Neural cell (in vitro differentiated cells): ENCODE measurements at regions not wholly inside any gene's neighbourhood (a gene's known extent, or its start where the extent isn't known, plus 50 kb on each side); places are given as distances from the start of the nearest gene placed in this dataset.

Source experiments
- H2AFZ ChIP-seq: fragments of 200-600, 300-800 bp; sonication (generic), shearing (Covaris generic); 2 replicates; pipeline ENCODE4 v1.6.0; 2014; ENCODE audit warnings: low read depth, mild to moderate bottlenecking, antibody characterized with exemption, low read length, moderate library complexity
- H3F3A ChIP-seq: fragments of 200-600 bp; shearing (Covaris generic); 2 replicates; pipeline ENCODE4 v1.6.1; 2016; ENCODE audit warnings: mild to moderate bottlenecking, moderate library complexity, mixed read lengths, antibody characterized with exemption, low read length; ENCODE audit not compliant: insufficient read depth, poor library complexity, severe bottlenecking
- H3K27ac ChIP-seq: fragments of 200-600, 300-800 bp; sonication (generic), shearing (Covaris generic); 2 replicates; pipeline ENCODE4 v1.5.1; 2014; ENCODE audit warnings: mild to moderate bottlenecking, low read length, moderate library complexity
- H3K27me3 ChIP-seq: fragments of 300-800, 200-600 bp; sonication (generic), shearing (Covaris generic); 2 replicates; pipeline ENCODE4 v1.6.0; 2014; ENCODE audit warnings: mild to moderate bottlenecking, low read depth, low read length, moderate library complexity; ENCODE audit not compliant: insufficient read depth
- H3K36me3 ChIP-seq: fragments of 300-800, 200-600 bp; sonication (generic), shearing (Covaris generic); 2 replicates; pipeline ENCODE4 v1.5.1; 2014; ENCODE audit warnings: mild to moderate bottlenecking, antibody characterized with exemption, low read length, moderate library complexity; ENCODE audit not compliant: insufficient read depth
- H3K4me2 ChIP-seq: fragments of 300-800, 200-600 bp; sonication (generic), shearing (Covaris generic); 2 replicates; pipeline ENCODE4 v1.6.0; 2014; ENCODE audit warnings: mild to moderate bottlenecking, low read length
- H3K4me3 ChIP-seq: fragments of 300-800, 200-600 bp; sonication (generic), shearing (Covaris generic); 2 replicates; pipeline ENCODE4 v1.5.1; 2014; ENCODE audit warnings: mild to moderate bottlenecking, low read length, moderate library complexity
- H3K79me2 ChIP-seq: fragments of 200-600 bp; shearing (Covaris generic); replicated peaks from 2 replicates; pipeline ENCODE4 v1.6.0; 2014; ENCODE audit warnings: mild to moderate bottlenecking, low read length, moderate library complexity; ENCODE audit not compliant: insufficient read depth
- H3K9ac ChIP-seq: fragments of 300-800, 200-600 bp; sonication (generic), shearing (Covaris generic); 2 replicates; pipeline ENCODE4 v1.6.1; 2016; ENCODE audit warnings: mild to moderate bottlenecking, low read length, mixed read lengths
- H3K9me2 ChIP-seq: fragments of 200-600 bp; shearing (Covaris generic); 2 replicates; pipeline ENCODE4 v1.6.1; 2016; ENCODE audit warnings: mild to moderate bottlenecking, low read length, mixed read lengths; ENCODE audit not compliant: insufficient read depth
- H3K9me3 ChIP-seq: fragments of 200-600, 300-800 bp; sonication (generic), shearing (Covaris generic); 2 replicates; pipeline ENCODE4 v1.6.1; 2016; ENCODE audit warnings: mild to moderate bottlenecking, mixed run types, low read length, moderate library complexity, mixed read lengths
- H4K20me1 ChIP-seq: fragments of 200-600 bp; shearing (Covaris generic); 2 replicates; pipeline ENCODE4 v1.6.1; 2016; ENCODE audit warnings: mild to moderate bottlenecking, mixed run types; ENCODE audit not compliant: insufficient read depth
- CTCF ChIP-seq: fragments of 450-650 bp; IDR thresholded peaks from 2 replicates; pipeline ENCODE4 v1.5.1; 2014; ENCODE audit warnings: antibody characterized with exemption, mild to moderate bottlenecking, moderate library complexity; ENCODE audit not compliant: poor library complexity, severe bottlenecking
- EP300 ChIP-seq: fragments of 450-650 bp; conservative IDR thresholded peaks from 2 replicates; pipeline ENCODE4 v1.6.1; 2014; ENCODE audit warnings: antibody characterized with exemption, mild to moderate bottlenecking, moderate library complexity; ENCODE audit not compliant: poor library complexity, severe bottlenecking
- EZH2 ChIP-seq: fragments of 200-600, 300-800 bp; shearing (Covaris generic), sonication (generic); IDR thresholded peaks from 2 replicates; pipeline ENCODE4 v1.6.1; 2014; ENCODE audit warnings: antibody characterized with exemption, low read length, borderline replicate concordance, mild to moderate bottlenecking; ENCODE audit not compliant: insufficient read depth, poor library complexity, severe bottlenecking
- MXI1 ChIP-seq: fragments of 450-650 bp; conservative IDR thresholded peaks from 2 replicates; pipeline ENCODE4 v1.6.1; 2014; ENCODE audit warnings: antibody characterized with exemption, mild to moderate bottlenecking; ENCODE audit not compliant: poor library complexity, severe bottlenecking
- POLR2AphosphoS5 ChIP-seq: IDR thresholded peaks from 2 replicates; pipeline ENCODE4 v1.6.1; 2012
- RAD21 ChIP-seq: fragments of 450-650 bp; conservative IDR thresholded peaks from 2 replicates; pipeline ENCODE4 v1.6.1; 2014; ENCODE audit warnings: antibody characterized with exemption, mild to moderate bottlenecking, moderate library complexity
- REST ChIP-seq: IDR thresholded peaks from 2 replicates; pipeline ENCODE4 v1.6.1; 2012; ENCODE audit warnings: borderline replicate concordance
- SMC3 ChIP-seq: fragments of 450-650 bp; conservative IDR thresholded peaks from 2 replicates; pipeline ENCODE4 v1.6.1; 2014; ENCODE audit warnings: antibody characterized with exemption, mild to moderate bottlenecking, moderate library complexity; ENCODE audit not compliant: poor library complexity
- TAF1 ChIP-seq: IDR thresholded peaks from 2 replicates; pipeline ENCODE4 v1.6.1; 2012; ENCODE audit warnings: low read depth

GRCh38 chr16:9417898-9418297 lies 326.5 kb downstream of the HAPSTR1 start:
- H3K36me3 ChIP-seq, result no peaks in the 10 kb centered on the region
- H3K9me2 ChIP-seq, result no peaks in the 10 kb centered on the region
- H3K4me2 ChIP-seq, result no peak overlapping the region
- no peaks in the 10 kb centered on the region for H3K79me2 ChIP-seq
- no peaks in the 10 kb centered on the region for H3K27me3 ChIP-seq
- no peak overlapping the region for H3K4me3 ChIP-seq
- no peak overlapping the region for H3K9ac ChIP-seq
- no peak for TF ChIP-seq MXI1
- TF ChIP-seq EP300, result no peak
- TF ChIP-seq RAD21, result no peak
- no peak for TF ChIP-seq EZH2
- no peak for TF ChIP-seq CTCF
- no peak for TF ChIP-seq POLR2AphosphoS5
- TF ChIP-seq TAF1, result no peak
- TF ChIP-seq REST, result no peak
- TF ChIP-seq SMC3, result no peak
- no peaks in the 10 kb centered on the region for H3F3A ChIP-seq
- no peak overlapping the region for H2AFZ ChIP-seq
- H3K27ac ChIP-seq, result no peak overlapping the region
- no peaks in the 10 kb centered on the region for H4K20me1 ChIP-seq
- no peaks in the 10 kb centered on the region for H3K9me3 ChIP-seq

GRCh38 chr16:9419161-9419560 lies 327.7 kb downstream of the HAPSTR1 start:
- Histone ChIP-seq H3K9me2 (no peaks in the 10 kb centered on the region), H3K9ac (no peak overlapping the region), H4K20me1 (no peaks in the 10 kb centered on the region), H3K4me2 (no peak overlapping the region), H3K9me3 (no peaks in the 10 kb centered on the region), H3K36me3 (no peaks in the 10 kb centered on the region), H3K79me2 (no peaks in the 10 kb centered on the region), H3K27me3 (no peaks in the 10 kb centered on the region), H2AFZ (no peak overlapping the region), H3K4me3 (no peak overlapping the region), H3K27ac (no peak overlapping the region), H3F3A (no peaks in the 10 kb centered on the region)
- TF ChIP-seq REST (no peak), SMC3 (no peak), EZH2 (no peak), RAD21 (no peak), MXI1 (no peak), TAF1 (no peak)
